ENCODE measurements at regions not wholly inside any gene's neighbourhood (a gene's known extent, or its start where the extent isn't known, plus 50 kb on each side); places are given as distances from the start of the nearest gene placed in this dataset.

GRCh38 chr16:65548470-65548869 lies 426.6 kb upstream of the CDH11 start:
- TF ChIP-seq CTCF (IDR thresholded peaks at IDR 0.05) = no peak
- no peak for TF ChIP-seq POLR2A (IDR thresholded peaks at IDR 0.05)
